ENCODE measurements at regions not wholly inside any gene's neighbourhood (a gene's known extent, or its start where the extent isn't known, plus 50 kb on each side); places are given as distances from the start of the nearest gene placed in this dataset.

- no peak for DNase-seq (ENCODE audit: low read depth in 1 of 2, low spot score in 1 of 2)
Observed at GRCh38 chr1:221336126-221336525, 405.8 kb downstream of the DUSP10 start.

- no peak for DNase-seq (ENCODE audit: low read depth in 1 of 2, low spot score in 1 of 2)
Observed at GRCh38 chr1:221337106-221337505, 404.8 kb downstream of the DUSP10 start.

GRCh38 chr1:221343136-221343535 is 398.8 kb downstream of the DUSP10 start:
- no peak for DNase-seq (ENCODE audit: low read depth in 1 of 2, low spot score in 1 of 2)

DNA sequence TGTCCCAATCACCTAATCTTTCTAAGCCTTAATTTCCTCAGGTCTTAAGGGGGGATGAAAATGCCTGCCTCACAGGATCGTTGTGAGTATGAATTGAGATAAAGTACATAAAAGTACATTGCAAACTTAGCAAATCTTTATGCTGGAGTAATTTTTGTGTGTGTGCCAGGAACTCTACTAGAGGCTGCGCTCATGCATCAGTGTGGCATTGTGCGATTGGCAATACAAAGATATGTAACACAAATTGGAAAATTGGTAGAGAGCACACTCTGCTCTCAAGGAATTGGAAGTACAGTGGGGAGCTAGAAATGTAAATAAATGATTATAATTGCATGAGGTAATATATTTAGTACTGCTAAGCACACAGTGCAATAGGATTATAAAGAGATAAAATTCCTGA is 398.3 kb downstream of the DUSP10 start:
- DNase-seq (ENCODE audit: low read depth in 1 of 2, low spot score in 1 of 2), result no peak

DNA sequence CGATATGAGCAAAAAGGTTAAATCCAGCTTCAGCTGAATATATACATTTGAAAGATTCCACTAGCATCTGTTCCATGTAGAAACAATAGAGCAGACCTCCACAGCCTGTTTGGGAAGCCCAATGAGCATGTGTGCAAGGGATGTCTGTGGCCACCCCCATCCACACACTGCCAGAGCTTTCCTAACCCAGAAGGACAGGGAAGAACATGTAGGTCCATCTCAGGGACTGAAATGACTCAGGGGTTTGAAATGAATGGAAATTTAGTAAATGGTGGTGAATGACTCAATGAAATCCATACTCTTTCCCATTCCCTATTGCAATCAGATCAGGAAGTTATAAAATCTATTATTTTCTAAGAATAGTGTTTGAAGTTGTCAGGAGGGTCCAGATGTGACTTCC is 397.2 kb downstream of the DUSP10 start:
- no peak for DNase-seq (ENCODE audit: low read depth in 1 of 2, low spot score in 1 of 2)

- no peak for DNase-seq (ENCODE audit: low read depth in 1 of 2, low spot score in 1 of 2)
Observed at GRCh38 chr1:221347706-221348105, 394.2 kb downstream of the DUSP10 start.

DNA sequence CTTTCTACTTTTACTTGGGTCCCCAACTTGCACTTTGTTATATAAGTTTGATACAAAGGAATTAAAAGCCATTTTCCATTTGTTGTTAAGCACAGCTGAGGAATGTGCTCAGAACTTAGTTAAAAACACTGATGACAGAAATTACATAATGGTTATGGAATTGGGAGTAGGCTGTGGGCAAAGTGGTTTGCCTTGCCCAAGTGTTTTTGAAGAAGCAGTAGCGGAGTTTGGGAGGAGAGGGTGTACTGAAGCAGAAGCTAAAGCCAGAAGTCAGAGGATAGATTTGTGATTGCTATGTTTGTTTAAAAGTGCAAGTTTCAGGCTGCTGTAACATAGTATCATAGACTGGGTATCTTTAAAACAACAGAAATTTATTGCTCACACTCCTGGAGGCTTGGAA is 391.8 kb downstream of the DUSP10 start:
- DNase-seq (ENCODE audit: low read depth in 1 of 2, low spot score in 1 of 2), result no peak

DNA sequence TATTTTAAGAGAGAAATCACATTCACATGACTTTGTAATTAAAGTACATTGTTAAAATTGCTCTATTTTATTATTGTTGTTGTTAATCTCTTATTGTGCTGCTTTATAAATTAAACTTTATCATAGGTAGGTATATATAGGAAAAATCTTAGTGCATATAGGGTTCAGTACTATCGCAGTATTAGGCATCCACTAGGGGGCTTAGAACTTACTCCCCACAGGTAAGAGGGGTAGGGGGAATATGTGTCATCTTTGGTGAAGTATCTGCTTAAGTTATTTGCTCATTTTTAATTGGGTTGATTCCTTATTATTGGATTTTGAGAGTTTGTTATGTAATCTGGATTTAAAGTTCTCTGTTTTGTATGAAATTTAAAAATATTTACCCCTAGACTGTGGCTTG is 385.2 kb downstream of the DUSP10 start:
- DNase-seq (ENCODE audit: low read depth in 1 of 2, low spot score in 1 of 2), result no peak

DNA sequence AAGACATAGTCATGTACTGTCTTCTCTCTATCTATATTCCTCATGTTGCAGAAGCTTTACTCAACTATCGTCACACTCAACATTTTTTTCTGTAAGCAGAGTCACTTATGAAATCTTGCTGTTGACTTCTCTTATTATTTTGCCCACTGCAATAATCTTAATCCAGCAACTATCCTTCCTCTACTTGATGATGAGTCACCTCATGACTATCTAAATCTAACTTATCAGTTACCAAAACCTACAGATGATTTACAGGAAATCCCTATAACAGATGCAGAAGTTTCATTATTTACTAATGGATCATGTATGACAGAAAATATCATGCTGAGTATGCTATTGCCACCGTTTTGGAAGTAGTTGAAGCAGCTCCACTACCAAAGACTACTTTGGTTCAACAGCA is 378.9 kb downstream of the DUSP10 start:
- DNase-seq (ENCODE audit: low read depth in 1 of 2, low spot score in 1 of 2), result no peak

DNA sequence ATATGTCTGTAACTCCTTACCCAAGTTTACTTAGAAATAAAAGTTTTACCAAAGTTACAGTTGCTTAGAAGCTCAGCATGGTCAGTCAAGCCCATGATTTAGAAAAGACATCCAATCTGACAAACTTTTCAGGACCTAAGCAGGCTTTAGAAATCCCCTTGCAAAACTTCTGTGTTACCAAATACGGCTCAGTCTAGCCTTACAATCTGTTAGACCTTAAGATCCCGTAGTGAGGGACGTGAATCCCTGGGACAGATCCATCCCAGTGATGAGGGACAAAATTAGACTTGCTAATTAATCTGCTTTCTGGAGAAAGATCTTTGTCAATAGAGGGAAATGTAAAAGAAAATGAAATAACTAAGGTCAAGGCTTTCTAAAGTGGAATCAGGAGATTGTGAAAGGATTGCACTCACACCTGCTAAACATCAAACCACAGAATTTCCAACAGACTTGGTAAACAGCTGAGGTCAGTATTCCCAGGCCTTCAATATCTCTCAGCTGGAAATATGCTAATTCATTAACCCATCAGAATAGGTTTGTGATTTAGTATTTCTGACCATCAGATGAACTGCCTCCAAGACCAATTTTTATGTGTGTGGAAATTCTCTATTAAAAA is 375.3 kb downstream of the DUSP10 start:
- no peak for DNase-seq (ENCODE audit: low read depth in 1 of 2, low spot score in 1 of 2)

DNA sequence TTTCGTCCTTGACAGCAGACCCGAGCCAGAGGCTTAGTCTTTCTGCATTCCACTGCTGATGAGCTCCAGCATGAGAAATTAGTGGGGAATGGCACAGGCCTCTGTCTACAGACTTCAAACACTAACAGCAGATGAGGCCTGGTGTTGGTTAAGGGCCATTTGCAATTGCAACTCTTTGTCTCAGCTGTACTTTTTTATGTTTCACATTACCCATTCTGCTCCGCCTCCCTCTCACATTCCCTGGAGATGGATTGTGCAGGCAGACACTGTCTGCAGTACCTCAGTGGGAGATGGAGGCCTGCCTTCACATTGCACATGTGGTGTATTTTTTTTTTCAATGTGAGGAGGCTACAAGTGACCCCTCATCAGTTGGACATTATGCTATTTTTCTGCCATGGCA is 370.2 kb downstream of the DUSP10 start:
- no peak for DNase-seq (ENCODE audit: low read depth in 1 of 2, low spot score in 1 of 2)

DNA sequence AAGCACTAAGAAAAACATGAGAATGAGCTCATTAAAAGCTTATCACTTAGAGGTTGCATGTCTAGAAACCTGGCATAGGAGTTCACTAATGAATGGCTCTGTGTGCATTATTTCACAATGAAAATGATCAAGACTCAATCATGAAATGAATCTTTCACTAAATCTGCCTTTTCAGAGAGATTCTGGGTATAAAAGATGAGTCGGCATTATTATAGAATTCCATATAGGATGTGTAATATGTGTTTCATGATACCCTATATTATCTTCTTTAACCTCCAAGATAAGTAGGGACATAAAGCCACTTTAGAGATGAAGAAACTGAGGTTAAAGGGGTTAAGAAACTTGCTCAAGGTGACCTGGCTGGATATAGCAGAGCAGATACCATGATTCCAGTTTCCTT is 368.1 kb downstream of the DUSP10 start:
- DNase-seq (ENCODE audit: low read depth in 1 of 2, low spot score in 1 of 2), result no peak

DNA sequence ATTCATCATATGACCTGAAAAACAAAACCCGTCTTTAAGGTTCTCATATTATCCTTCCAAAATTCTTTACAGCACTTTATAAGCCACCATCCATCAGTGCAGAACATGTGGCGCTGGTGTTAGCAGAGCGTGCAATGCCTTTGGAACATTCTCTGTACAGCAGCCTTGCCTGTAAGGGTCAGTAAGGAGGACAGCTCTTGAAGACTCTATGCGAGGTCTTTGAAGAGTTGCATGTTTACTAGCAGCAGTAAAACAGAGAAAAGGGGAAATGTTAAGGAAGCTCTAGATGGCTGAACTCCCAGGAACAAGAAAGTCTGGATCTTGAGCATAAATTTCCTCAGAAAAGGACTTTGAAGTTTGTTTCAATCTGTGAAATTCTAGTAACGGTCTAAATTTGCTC is 365.6 kb downstream of the DUSP10 start:
- no peak for DNase-seq (ENCODE audit: low read depth in 1 of 2, low spot score in 1 of 2)

GRCh38 chr1:221381910-221382623 is 359.8 kb downstream of the DUSP10 start:
- DNase-seq (ENCODE audit: low read depth in 1 of 2, low spot score in 1 of 2), result no peak

- no peak for DNase-seq (ENCODE audit: low read depth in 1 of 2, low spot score in 1 of 2)
Observed at GRCh38 chr1:221392453-221392852, 349.4 kb downstream of the DUSP10 start.

DNA sequence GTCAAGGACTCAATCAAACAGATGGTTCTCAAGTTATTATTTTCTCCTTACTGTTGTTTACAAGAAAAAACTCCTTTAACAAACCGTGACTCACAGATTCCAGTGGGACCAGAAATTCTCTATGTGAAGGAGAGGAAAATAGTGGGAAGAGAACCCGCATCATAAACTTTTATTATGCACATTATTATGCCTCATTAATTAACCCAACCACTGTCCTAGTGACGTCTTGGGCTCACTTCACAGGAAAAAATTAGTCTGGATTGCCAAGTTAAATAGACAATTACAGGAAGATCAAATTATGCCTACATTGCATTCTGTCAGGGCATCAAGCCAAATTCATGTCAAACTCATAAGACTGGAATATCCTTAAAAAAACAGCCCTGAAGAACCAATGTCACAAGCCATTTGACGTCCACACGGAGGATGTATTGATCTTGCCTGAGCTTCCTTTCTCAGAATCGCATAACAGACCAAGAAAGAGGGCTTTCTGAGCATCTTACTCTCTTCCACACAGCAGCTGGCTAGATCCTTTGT is 347.8 kb downstream of the DUSP10 start:
- no peak for DNase-seq (ENCODE audit: low read depth in 1 of 2, low spot score in 1 of 2)

DNA sequence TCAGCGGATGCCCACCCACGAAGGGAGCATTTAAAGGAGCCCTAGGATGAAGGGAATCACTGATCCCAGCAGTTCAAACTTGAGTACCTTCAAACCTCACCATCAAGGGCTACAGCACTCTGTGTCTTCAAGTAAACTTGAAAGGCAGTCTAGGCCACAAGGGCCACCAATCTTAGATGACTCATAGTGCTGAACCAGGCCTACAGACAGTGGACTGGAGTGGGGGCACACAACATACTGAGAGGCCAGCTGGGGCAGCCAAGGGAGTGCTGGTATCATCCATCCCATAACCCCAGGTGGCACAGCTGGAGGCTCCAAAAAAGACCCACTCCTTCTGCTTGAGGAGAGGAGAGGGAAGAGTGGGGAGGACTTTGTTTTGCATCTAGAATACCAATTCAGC is 345.4 kb downstream of the DUSP10 start:
- DNase-seq (ENCODE audit: low read depth in 1 of 2, low spot score in 1 of 2), result no peak

GRCh38 chr1:221397141-221397540 is 344.7 kb downstream of the DUSP10 start:
- no peak for DNase-seq (ENCODE audit: low read depth in 1 of 2, low spot score in 1 of 2)

GRCh38 chr1:221397606-221398005 is 344.3 kb downstream of the DUSP10 start:
- DNase-seq (ENCODE audit: low read depth in 1 of 2, low spot score in 1 of 2), result no peak

DNA sequence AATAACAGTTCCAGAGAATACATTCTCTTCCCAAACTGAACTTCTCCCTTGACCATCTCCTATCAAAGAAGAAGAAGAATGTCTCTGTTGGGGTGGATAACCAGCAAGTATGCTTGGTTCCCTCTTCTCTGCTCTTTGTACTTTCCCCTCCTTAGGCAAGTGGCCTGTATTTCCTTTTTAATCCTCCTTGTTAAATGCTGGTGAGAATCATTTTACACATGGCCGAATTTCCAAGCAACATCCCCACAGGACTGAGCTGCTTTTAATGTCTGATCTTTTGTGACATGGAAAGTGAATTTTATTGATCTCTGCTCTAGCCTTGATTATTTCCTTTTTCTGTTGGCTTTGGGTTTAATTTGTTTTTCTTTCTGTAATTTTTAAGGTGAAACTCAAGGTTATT is 336.7 kb downstream of the DUSP10 start:
- no peak for DNase-seq (ENCODE audit: low read depth in 1 of 2, low spot score in 1 of 2)

DNA sequence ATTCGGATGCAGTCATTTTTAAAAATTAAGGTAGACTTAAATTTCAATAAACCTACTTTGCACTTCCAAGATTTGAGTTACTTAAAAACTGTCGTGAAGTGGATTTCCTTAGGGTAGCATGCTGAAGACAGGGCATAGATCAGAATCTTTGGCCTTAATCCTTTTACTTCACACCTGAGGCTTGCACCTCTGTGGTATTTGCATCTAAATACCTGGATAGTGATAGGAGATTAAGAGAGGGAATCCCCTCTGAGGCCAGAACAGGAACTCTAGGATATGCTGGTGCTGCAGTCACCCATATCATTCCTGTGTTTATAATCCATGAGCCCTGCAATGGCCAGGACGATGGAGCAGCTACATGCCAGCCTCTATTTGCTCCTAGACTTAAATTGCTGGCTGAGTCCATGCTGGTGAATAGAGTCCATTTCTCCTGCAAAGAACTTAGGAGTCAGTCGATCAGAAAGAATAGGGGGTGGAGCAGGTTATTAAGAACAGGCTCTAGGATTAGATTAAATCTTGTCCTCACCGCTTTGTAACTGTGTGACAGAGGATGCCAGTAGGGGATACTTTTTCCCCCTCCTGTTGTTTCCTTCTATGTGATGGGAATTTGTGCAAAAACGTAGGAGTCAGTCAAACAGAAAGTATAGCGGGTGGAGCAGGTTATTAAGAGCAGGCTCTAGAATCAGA is 333.6 kb downstream of the DUSP10 start:
- no peak for DNase-seq (ENCODE audit: low read depth in 1 of 2, low spot score in 1 of 2)

GRCh38 chr1:221411283-221411682 is 330.6 kb downstream of the DUSP10 start:
- DNase-seq (ENCODE audit: low read depth in 1 of 2, low spot score in 1 of 2), result no peak

Data from stimulated activated CD4-positive, alpha-beta T cell treated with anti-CD3 and anti-CD28 coated beads, Interleukin-15, amount 100 ng/mL, for 1 hour (primary cell).